Brain microvascular endothelial cell (primary cell): ENCODE measurements at regions not wholly inside any gene's neighbourhood (a gene's known extent, or its start where the extent isn't known, plus 50 kb on each side); places are given as distances from the start of the nearest gene placed in this dataset.

Experiments
- DNase-seq: peaks from one replicate; pipeline ENCODE4 v3.0.0-alpha.2; 2020
- H3K27ac ChIP-seq: fragments of 250-450 bp; sonication (Bioruptor Pico); 2 replicates; pipeline ENCODE4 v1.5.1; 2020; ENCODE audit warnings: mild to moderate bottlenecking, moderate library complexity
- H3K27me3 ChIP-seq: fragments of 250-450 bp; sonication (Bioruptor Pico); replicated peaks from 2 replicates; pipeline ENCODE4 v1.5.1; 2020; ENCODE audit warnings: mild to moderate bottlenecking
- H3K36me3 ChIP-seq: fragments of 250-450 bp; sonication (Bioruptor Pico); replicated peaks from 2 replicates; pipeline ENCODE4 v1.5.1; 2020; ENCODE audit warnings: mild to moderate bottlenecking
- H3K4me3 ChIP-seq: 2 replicates; pipeline ENCODE4 v1.5.1; 2011; ENCODE audit warnings: low read depth, mild to moderate bottlenecking, control low read depth, low read length, moderate library complexity
- in situ Hi-C: cut with HindIII; loops from 2 replicates; pipeline ENCODE4 v1.10.0; 2017; ENCODE audit warnings: low sequenced_read_pairs, low pct_ligation_motif_present
- TF ChIP-seq, protein P1 (sequence below): IDR thresholded peaks from 2 replicates; pipeline ENCODE4 v1.5.1; 2011; ENCODE audit warnings: low read depth, mild to moderate bottlenecking, moderate library complexity, low read length, control low read depth, inconsistent platforms; ENCODE audit errors: missing control alignments

DNA sequence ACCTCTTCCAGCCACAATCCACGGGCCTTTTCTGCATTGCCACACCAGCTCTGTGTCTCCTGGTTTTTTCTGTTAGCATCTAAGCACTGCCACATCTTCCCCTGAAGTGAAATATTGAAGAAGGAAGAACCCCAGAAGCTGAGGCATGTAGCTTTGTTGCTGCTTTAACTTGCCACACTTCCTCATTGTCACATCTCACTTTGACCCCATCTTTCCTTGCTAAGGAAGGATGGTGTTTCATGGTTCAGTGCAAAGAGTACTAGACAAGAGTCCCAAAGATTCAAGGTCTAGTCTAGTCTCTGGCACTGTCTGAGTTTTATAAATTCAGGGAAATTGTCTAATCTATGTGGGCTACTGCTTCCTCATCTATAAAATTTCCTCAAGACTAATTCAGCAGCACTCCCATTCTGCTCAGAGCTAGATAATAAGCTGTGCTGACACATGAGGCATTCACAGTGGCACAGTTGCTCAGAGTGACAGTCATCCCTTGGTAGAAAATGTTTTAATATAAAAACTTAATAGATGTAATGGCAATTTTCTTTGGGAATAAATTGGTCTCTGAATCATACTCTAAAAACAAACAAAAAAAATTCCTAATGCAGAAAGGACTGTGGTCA, 483.0 kb upstream of the ID2 start:
- H3K27ac ChIP-seq = no peak overlapping the region
- DNase-seq = no peak
- no peaks in the 10 kb centered on the region for H3K36me3 ChIP-seq
- no peak overlapping the region for H3K4me3 ChIP-seq
- TF ChIP-seq, protein P1, sequence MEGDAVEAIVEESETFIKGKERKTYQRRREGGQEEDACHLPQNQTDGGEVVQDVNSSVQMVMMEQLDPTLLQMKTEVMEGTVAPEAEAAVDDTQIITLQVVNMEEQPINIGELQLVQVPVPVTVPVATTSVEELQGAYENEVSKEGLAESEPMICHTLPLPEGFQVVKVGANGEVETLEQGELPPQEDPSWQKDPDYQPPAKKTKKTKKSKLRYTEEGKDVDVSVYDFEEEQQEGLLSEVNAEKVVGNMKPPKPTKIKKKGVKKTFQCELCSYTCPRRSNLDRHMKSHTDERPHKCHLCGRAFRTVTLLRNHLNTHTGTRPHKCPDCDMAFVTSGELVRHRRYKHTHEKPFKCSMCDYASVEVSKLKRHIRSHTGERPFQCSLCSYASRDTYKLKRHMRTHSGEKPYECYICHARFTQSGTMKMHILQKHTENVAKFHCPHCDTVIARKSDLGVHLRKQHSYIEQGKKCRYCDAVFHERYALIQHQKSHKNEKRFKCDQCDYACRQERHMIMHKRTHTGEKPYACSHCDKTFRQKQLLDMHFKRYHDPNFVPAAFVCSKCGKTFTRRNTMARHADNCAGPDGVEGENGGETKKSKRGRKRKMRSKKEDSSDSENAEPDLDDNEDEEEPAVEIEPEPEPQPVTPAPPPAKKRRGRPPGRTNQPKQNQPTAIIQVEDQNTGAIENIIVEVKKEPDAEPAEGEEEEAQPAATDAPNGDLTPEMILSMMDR = no peak
- H3K27me3 ChIP-seq = no peaks in the 10 kb centered on the region
- in situ Hi-C loops = no loop called here

DNA sequence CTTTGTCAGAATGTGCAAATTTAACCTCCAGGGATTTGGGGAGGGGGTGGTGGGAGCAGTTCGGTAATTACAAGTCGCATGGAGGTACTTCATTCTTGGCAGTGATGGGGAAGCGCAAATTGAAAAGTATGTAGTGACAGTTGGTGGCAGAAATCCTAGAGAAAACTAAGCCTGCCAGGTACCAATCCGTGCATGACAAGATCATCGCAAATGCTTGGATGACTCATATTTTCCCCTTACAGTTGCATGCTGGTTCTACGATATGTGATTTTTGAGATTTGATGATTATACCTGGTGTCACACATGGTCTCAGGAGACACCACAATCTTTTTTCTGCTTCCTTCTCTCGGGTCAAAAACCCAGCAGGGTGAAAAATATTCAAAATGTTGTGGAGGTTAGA, 479.7 kb upstream of the ID2 start:
- no peak for DNase-seq
- Histone ChIP-seq H3K27ac (no peak overlapping the region), H3K4me3 (no peak overlapping the region), H3K36me3 (no peaks in the 10 kb centered on the region), H3K27me3 (no peaks in the 10 kb centered on the region)
- in situ Hi-C loops = no loop called here
- TF ChIP-seq, protein P1 = no peak

DNA sequence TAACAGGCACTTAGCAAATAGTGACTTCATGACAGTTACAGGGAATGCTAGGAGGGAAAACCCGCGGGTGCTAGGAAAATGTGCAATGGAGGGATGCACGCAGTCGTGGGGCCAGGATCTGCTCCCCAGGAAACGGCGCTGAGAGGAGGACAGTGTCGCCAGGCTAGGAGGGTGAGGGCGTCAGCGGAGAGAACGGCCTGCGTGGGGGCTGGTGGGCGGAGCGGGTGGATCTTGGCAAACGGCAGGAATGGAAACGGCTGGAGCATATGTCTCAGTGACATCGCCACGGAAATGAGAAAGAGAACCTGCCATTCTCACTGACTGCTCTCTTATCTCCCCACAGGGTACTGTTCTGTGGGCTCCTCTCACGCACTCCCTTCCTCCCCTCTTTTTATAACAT, 478.5 kb upstream of the ID2 start:
- in situ Hi-C loops = no loop called here
- H3K27ac ChIP-seq = no peak overlapping the region
- TF ChIP-seq, protein P1 = no peak
- H3K4me3 ChIP-seq = no peak overlapping the region
- no peaks in the 10 kb centered on the region for H3K36me3 ChIP-seq
- DNase-seq = no peak
- no peaks in the 10 kb centered on the region for H3K27me3 ChIP-seq

DNA sequence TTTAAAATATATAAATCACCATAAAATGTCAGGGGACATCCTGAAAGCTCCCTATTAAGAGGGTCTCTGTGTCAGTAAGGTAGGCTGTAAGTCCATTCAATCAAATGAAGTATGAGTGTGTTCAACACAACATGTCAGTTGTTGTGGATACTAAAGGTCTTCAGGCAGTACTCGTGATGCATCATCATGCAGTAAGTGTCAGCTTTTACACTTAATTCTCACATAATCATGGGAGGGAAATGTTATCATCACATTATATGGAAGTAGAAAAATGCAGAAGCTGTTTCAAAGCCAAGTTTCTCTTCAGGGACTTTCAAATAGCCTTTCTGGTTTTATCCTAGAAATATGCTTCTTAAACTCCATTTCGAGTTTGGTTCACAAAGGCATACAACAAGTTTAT, 477.1 kb upstream of the ID2 start:
- Histone ChIP-seq H3K27me3 (no peaks in the 10 kb centered on the region), H3K4me3 (no peak overlapping the region), H3K36me3 (no peaks in the 10 kb centered on the region), H3K27ac (no peak overlapping the region)
- TF ChIP-seq, protein P1 = no peak
- in situ Hi-C loops = no loop called here
- no peak for DNase-seq

DNA sequence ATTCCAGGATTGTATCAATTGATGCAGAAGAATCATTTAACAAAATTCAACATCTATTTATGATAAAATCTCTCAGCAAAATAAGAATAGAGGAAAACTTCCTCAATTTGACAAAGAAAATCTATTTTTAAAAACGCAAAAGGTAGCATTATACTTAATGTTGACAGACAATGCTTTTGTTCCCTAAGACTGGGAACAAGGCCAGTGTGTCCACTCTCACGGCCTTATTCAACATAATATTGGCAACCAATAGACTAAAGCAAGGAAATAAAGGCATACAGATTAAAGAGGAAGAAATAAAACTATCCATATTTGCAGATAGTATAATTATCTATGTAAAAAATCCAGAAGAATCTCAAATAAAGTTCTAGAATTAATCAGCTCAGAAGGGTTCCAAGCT, 472.4 kb upstream of the ID2 start:
- H3K4me3 ChIP-seq = no peak overlapping the region
- TF ChIP-seq, protein P1 = no peak
- H3K27ac ChIP-seq = no peak overlapping the region
- no peaks in the 10 kb centered on the region for H3K36me3 ChIP-seq
- DNase-seq = no peak
- in situ Hi-C loops = no loop called here
- no peaks in the 10 kb centered on the region for H3K27me3 ChIP-seq

DNA sequence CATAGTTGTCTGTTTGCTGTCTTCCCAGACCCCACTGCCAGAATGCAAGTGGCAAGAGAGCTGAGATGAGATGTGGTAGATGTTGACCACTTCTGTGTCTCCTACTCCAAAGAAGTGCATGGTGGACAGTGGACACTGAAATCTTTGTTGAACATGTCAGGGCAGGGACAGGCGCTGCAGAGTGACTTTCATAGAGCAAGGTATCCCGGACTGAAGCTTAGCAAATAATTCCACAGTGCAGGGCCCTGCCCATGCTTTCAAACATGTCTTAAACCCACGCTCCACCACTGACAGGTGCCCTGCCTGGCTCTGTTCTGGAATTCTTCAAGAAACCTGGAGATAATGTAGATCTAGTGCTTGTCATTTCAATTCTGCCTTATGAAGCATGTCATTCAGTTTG, 470.5 kb upstream of the ID2 start:
- TF ChIP-seq, protein P1 = no peak
- in situ Hi-C loops = no loop called here
- no peak overlapping the region for H3K4me3 ChIP-seq
- no peak overlapping the region for H3K27ac ChIP-seq
- DNase-seq = no peak
- no peaks in the 10 kb centered on the region for H3K27me3 ChIP-seq
- H3K36me3 ChIP-seq = no peaks in the 10 kb centered on the region
